Ovary (tissue), 7 donors: ENCODE measurements at regions not wholly inside any gene's neighbourhood (a gene's known extent, or its start where the extent isn't known, plus 50 kb on each side); places are given as distances from the start of the nearest gene placed in this dataset.

Experiments used
- DNase-seq, 5 donors: peaks; one replicate each; pipeline ENCODE4 v3.0.0-alpha.2; 2019 to 2020
- H3K27ac ChIP-seq, 2 donors: fragments of 200-600 bp; one replicate each; pipeline versions ENCODE4 v1.5.1 to v1.8.0; 2019 to 2022
- H3K27me3 ChIP-seq: fragments of 200-600 bp; one replicate; pipeline ENCODE4 v1.8.0; 2022
- H3K36me3 ChIP-seq: fragments of 200-600 bp; sonication (generic); one replicate; pipeline ENCODE4 v1.5.1; 2019
- H3K4me1 ChIP-seq: one replicate; pipeline ENCODE4 v1.8.1; 2013; ENCODE audit warnings: mild to moderate bottlenecking, moderate library complexity; ENCODE audit not compliant: insufficient read depth
- H3K4me3 ChIP-seq: fragments of 200-600 bp; sonication (generic); one replicate; pipeline ENCODE4 v1.5.1; 2017
- H3K9me3 ChIP-seq, 2 donors: fragments of 200-600 bp in 1 of 2; sonication (generic) in 1 of 2; one replicate each; pipeline versions ENCODE4 v1.5.1 to v1.8.1; 2013 to 2019; ENCODE audit warnings: mild to moderate bottlenecking in 1 of 2, moderate library complexity in 1 of 2
- CTCF ChIP-seq, 3 donors: fragments of 450-650 bp in 2 of 3; fragments of 200-600 bp in 1 of 3; IDR thresholded peaks; one replicate each; pipeline versions ENCODE4 v1.5.1 to v1.8.0; 2016 to 2022; ENCODE audit warnings: antibody characterized with exemption in 3 of 3, mild to moderate bottlenecking in 1 of 3
- EP300 ChIP-seq: sonication (generic); formaldehyde crosslinking; IDR thresholded peaks from one replicate; pipeline ENCODE4 v1.6.1; 2017; ENCODE audit warnings: antibody characterized with exemption
- POLR2A ChIP-seq: fragments of 450-650 bp; IDR thresholded peaks from one replicate; pipeline ENCODE4 v1.6.1; 2017; ENCODE audit warnings: antibody characterized with exemption, mild to moderate bottlenecking, moderate library complexity
- WGBS, 3 donors: extraction: QIAGEN DNeasy Blood & Tissue Kit in 1 of 3; methylation state at CpG; one replicate each; pipeline versions ENCODE4 v1.1.5 to v1.1.7; 2013 to 2017; 5-methylcytosine and 5-hydroxymethylcytosine counted together
- intact Hi-C, 4 donors: fragments of 100-400 bp; cut with DNase I; formaldehyde crosslinking; loops; one replicate each; pipeline versions ENCODE4 v1.11.0 to v1.15.1; 2022 to 2023
- donor health status: DM: no; HTN: no; CAD: no; lungs with moderate emphysema.
- donor health status: DM: no; HTN: no; CAD: no.
- donor health status: Bipolar disorder and iron deficiency.
- donor health status: DM: no; HTN: no; CAD: no.
- donor health status: DM: yes; HTN: yes; CAD: no.

GRCh38 chr1:88145752-88146151 lies 538.3 kb upstream of the PKN2 start:
- Histone ChIP-seq H3K27me3 (no peaks in the 10 kb centered on the region), H3K4me3 (no peak overlapping the region), H3K9me3 (no peaks in the 10 kb centered on the region), H3K36me3 (no peaks in the 10 kb centered on the region), H3K4me1 (no peaks in the 10 kb centered on the region), H3K27ac (no peak overlapping the region)
- 76 to 83% (median 81%) methylated on average over 3 of the region's 3 CpGs for WGBS, 3 donors
- no peak for TF ChIP-seq CTCF (IDR thresholded peaks at IDR 0.05)
- TF ChIP-seq POLR2A, result no peak
- no peak for TF ChIP-seq EP300
- no peak for DNase-seq
- intact Hi-C loops, result no loop called here

- H3K4me1 ChIP-seq, result no peaks in the 10 kb centered on the region
- no peaks in the 10 kb centered on the region for H3K36me3 ChIP-seq
- 90 to 94% (median 93%) methylated on average over 1 of the region's 1 CpG for WGBS, 3 donors
- H3K9me3 ChIP-seq, result no peaks in the 10 kb centered on the region
- no peaks in the 10 kb centered on the region for H3K27me3 ChIP-seq
- H3K4me3 ChIP-seq, result no peak overlapping the region
- TF ChIP-seq POLR2A (no peak), EP300 (no peak), CTCF (IDR thresholded peaks at IDR 0.05) (no peak)
- no peak overlapping the region for H3K27ac ChIP-seq
- intact Hi-C loops, result no loop called here
- DNase-seq, result no peak
Observed at GRCh38 chr1:88149686-88150085, 534.4 kb upstream of the PKN2 start.

GRCh38 chr1:88150330-88150729 lies 533.7 kb upstream of the PKN2 start:
- H3K9me3 ChIP-seq, result no peaks in the 10 kb centered on the region
- no peaks in the 10 kb centered on the region for H3K4me1 ChIP-seq
- no peak overlapping the region for H3K27ac ChIP-seq
- TF ChIP-seq CTCF (IDR thresholded peaks at IDR 0.05) (no peak), POLR2A (no peak), EP300 (no peak)
- intact Hi-C loops, result no loop called here
- no peaks in the 10 kb centered on the region for H3K36me3 ChIP-seq
- 80 to 83% (median 82%) methylated on average over 4 of the region's 4 CpGs for WGBS, 3 donors
- H3K27me3 ChIP-seq, result no peaks in the 10 kb centered on the region
- no peak for DNase-seq
- H3K4me3 ChIP-seq, result no peak overlapping the region

- TF ChIP-seq EP300, result no peak
- TF ChIP-seq POLR2A, result no peak
- no peak for TF ChIP-seq CTCF (IDR thresholded peaks at IDR 0.05)
- Histone ChIP-seq H3K4me3 (no peak overlapping the region), H3K4me1 (no peaks in the 10 kb centered on the region), H3K27ac (no peak overlapping the region), H3K9me3 (no peaks in the 10 kb centered on the region), H3K27me3 (no peaks in the 10 kb centered on the region), H3K36me3 (no peaks in the 10 kb centered on the region)
- 50 to 57% (median 56%) methylated on average over 3 of the region's 3 CpGs for WGBS, 3 donors
- DNase-seq, result no peak
- intact Hi-C loops, result no loop called here
Observed at GRCh38 chr1:88163187-88163586, 520.9 kb upstream of the PKN2 start.

- no peaks in the 10 kb centered on the region for H3K4me1 ChIP-seq
- no peaks in the 10 kb centered on the region for H3K9me3 ChIP-seq
- H3K4me3 ChIP-seq, result no peak overlapping the region
- H3K27ac ChIP-seq, result no peak overlapping the region
- DNase-seq, result no peak
- intact Hi-C loops, result no loop called here
- no peaks in the 10 kb centered on the region for H3K36me3 ChIP-seq
- TF ChIP-seq CTCF (IDR thresholded peaks at IDR 0.05), result no peak
- no peak for TF ChIP-seq POLR2A
- no peak for TF ChIP-seq EP300
- H3K27me3 ChIP-seq, result no peaks in the 10 kb centered on the region
Observed at GRCh38 chr1:88168126-88168525, 515.9 kb upstream of the PKN2 start.
